B cell (primary cell): ENCODE measurements at regions not wholly inside any gene's neighbourhood (a gene's known extent, or its start where the extent isn't known, plus 50 kb on each side); places are given as distances from the start of the nearest gene placed in this dataset.

Source experiments
- EZH2 ChIP-seq: IDR thresholded peaks from 2 replicates; pipeline ENCODE4 v1.6.1; 2012; ENCODE audit warnings: borderline replicate concordance, low read depth, mild to moderate bottlenecking, moderate library complexity, low read length; ENCODE audit not compliant: insufficient read depth, poor library complexity, severe bottlenecking
- TF ChIP-seq, protein P1 (sequence below): fragments of 200-600 bp; IDR thresholded peaks from one replicate; pipeline ENCODE4 v1.8.0; 2022; ENCODE audit warnings: antibody characterized with exemption, mild to moderate bottlenecking

DNA sequence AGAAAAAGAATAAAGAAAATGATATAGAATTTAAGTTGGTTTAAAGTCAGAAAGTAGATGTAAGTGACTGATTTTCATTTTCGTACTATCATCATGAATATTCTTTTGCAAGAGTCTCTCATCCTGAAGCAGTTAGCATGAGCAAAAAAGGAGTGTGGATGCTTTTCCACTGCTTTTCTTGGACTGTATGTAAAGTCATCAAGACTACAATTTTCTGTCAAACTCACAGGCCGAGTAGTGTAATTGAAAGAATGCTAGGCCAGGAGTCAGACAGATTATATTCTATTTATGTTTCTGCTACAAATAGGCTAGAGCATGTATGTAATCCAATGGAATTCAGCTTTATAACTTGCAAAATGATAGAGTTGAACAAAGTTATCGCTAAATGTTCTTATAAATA lies 197.1 kb upstream of the SPOCK3 start:
- TF ChIP-seq, protein P1, sequence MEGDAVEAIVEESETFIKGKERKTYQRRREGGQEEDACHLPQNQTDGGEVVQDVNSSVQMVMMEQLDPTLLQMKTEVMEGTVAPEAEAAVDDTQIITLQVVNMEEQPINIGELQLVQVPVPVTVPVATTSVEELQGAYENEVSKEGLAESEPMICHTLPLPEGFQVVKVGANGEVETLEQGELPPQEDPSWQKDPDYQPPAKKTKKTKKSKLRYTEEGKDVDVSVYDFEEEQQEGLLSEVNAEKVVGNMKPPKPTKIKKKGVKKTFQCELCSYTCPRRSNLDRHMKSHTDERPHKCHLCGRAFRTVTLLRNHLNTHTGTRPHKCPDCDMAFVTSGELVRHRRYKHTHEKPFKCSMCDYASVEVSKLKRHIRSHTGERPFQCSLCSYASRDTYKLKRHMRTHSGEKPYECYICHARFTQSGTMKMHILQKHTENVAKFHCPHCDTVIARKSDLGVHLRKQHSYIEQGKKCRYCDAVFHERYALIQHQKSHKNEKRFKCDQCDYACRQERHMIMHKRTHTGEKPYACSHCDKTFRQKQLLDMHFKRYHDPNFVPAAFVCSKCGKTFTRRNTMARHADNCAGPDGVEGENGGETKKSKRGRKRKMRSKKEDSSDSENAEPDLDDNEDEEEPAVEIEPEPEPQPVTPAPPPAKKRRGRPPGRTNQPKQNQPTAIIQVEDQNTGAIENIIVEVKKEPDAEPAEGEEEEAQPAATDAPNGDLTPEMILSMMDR: no peak
- no peak for TF ChIP-seq EZH2
